ENCODE measurements at regions not wholly inside any gene's neighbourhood (a gene's known extent, or its start where the extent isn't known, plus 50 kb on each side); places are given as distances from the start of the nearest gene placed in this dataset.

- TF ChIP-seq CTCF (IDR thresholded peaks at IDR 0.05) (no peak), POLR2A (IDR thresholded peaks at IDR 0.05) (no peak)
Measured at GRCh38 chr5:114201332-114201731, 160.5 kb upstream of the KCNN2 start.
